H9 (cell line): ENCODE measurements at regions not wholly inside any gene's neighbourhood (a gene's known extent, or its start where the extent isn't known, plus 50 kb on each side); places are given as distances from the start of the nearest gene placed in this dataset.

Source experiments
- DNase-seq: peaks from one replicate; pipeline ENCODE4 v3.0.0-alpha.2; 2017
- H2AFZ ChIP-seq: one replicate; pipeline ENCODE4 v1.6.1; 2013; ENCODE audit warnings: mild to moderate bottlenecking, low read length, control low read depth, moderate library complexity
- H2AK5ac ChIP-seq: 2 replicates; pipeline ENCODE4 v1.6.1; 2013; ENCODE audit warnings: low read length, control low read depth, mixed read lengths; ENCODE audit not compliant: insufficient read length
- H2BK120ac ChIP-seq: one replicate; pipeline ENCODE4 v1.6.1; 2013; ENCODE audit warnings: low read depth, mild to moderate bottlenecking, low read length, control low read depth, inconsistent platforms; ENCODE audit not compliant: poor library complexity, severe bottlenecking
- H2BK12ac ChIP-seq: 2 replicates; pipeline ENCODE4 v1.6.1; 2013; ENCODE audit warnings: low read length, control low read depth, mixed read lengths, low read depth; ENCODE audit not compliant: insufficient read length
- H2BK15ac ChIP-seq: 2 replicates; pipeline ENCODE4 v1.6.1; 2013; ENCODE audit warnings: low read depth, low read length, control low read depth
- H2BK20ac ChIP-seq: one replicate; pipeline ENCODE4 v1.6.1; 2013; ENCODE audit warnings: low read depth, mild to moderate bottlenecking, low read length, control low read depth, inconsistent platforms; ENCODE audit not compliant: poor library complexity, severe bottlenecking
- H2BK5ac ChIP-seq: 2 replicates; pipeline ENCODE4 v1.6.1; 2013; ENCODE audit warnings: low read length, control low read depth, mixed read lengths; ENCODE audit not compliant: insufficient read length
- H3K14ac ChIP-seq: 2 replicates; pipeline ENCODE4 v1.6.1; 2013; ENCODE audit warnings: low read length, control low read depth; ENCODE audit not compliant: insufficient read depth
- H3K18ac ChIP-seq: 2 replicates; pipeline ENCODE4 v1.6.1; 2013; ENCODE audit warnings: low read depth, mild to moderate bottlenecking, mixed read lengths, low read length, control low read depth; ENCODE audit not compliant: insufficient read length
- H3K23ac ChIP-seq: 2 replicates; pipeline ENCODE4 v1.6.1; 2013; ENCODE audit warnings: low read length, control low read depth, mixed read lengths, low read depth; ENCODE audit not compliant: insufficient read length
- H3K23me2 ChIP-seq: 2 replicates; pipeline ENCODE4 v1.6.1; 2013; ENCODE audit warnings: low read depth, mild to moderate bottlenecking, mixed read lengths, low read length, control low read depth; ENCODE audit not compliant: insufficient read length, poor library complexity, severe bottlenecking
- H3K27ac ChIP-seq: 2 replicates; pipeline ENCODE4 v1.5.1; 2013; ENCODE audit warnings: low read length, control low read depth, mixed read lengths, low read depth; ENCODE audit not compliant: insufficient read length
- H3K27me3 ChIP-seq: 2 replicates; pipeline ENCODE4 v1.6.1; 2013; ENCODE audit warnings: low read length, control low read depth, inconsistent platforms; ENCODE audit not compliant: insufficient read depth
- H3K4ac ChIP-seq: 2 replicates; pipeline ENCODE4 v1.6.1; 2013; ENCODE audit warnings: low read depth, mild to moderate bottlenecking, control low read depth, inconsistent platforms, low read length, moderate library complexity
- H3K4me1 ChIP-seq: 2 replicates; pipeline ENCODE4 v1.6.1; 2013; ENCODE audit warnings: low read length, control low read depth, inconsistent platforms; ENCODE audit not compliant: insufficient read depth
- H3K4me2 ChIP-seq: 2 replicates; pipeline ENCODE4 v1.6.1; 2013; ENCODE audit warnings: low read length, control low read depth, mixed read lengths; ENCODE audit not compliant: insufficient read length, insufficient read depth
- H3K56ac ChIP-seq: 2 replicates; pipeline ENCODE4 v1.6.1; 2013; ENCODE audit warnings: low read depth, mild to moderate bottlenecking, mixed read lengths, low read length, control low read depth; ENCODE audit not compliant: insufficient read length
- H3K79me1 ChIP-seq: 2 replicates; pipeline ENCODE4 v1.6.1; 2013; ENCODE audit warnings: low read depth, mild to moderate bottlenecking, moderate library complexity, low read length, control low read depth, inconsistent platforms; ENCODE audit not compliant: insufficient read depth, poor library complexity, severe bottlenecking
- H3K79me2 ChIP-seq: 2 replicates; pipeline ENCODE4 v1.6.1; 2013; ENCODE audit warnings: low read length, control low read depth, inconsistent platforms; ENCODE audit not compliant: insufficient read depth
- H3K9ac ChIP-seq: 2 replicates; pipeline ENCODE4 v1.6.1; 2013; ENCODE audit warnings: low read length, control low read depth, mixed read lengths; ENCODE audit not compliant: insufficient read length; ENCODE audit errors: extremely low read depth
- H3K9me3 ChIP-seq: one replicate; pipeline ENCODE4 v1.6.1; 2013; ENCODE audit warnings: low read depth, low read length, inconsistent platforms; ENCODE audit not compliant: control insufficient read depth
- H3T11ph ChIP-seq: one replicate; pipeline ENCODE4 v1.6.1; 2013; ENCODE audit warnings: mild to moderate bottlenecking, low read length, control low read depth, inconsistent platforms
- H4K20me1 ChIP-seq: one replicate; pipeline ENCODE4 v1.6.1; 2013; ENCODE audit not compliant: control insufficient read depth, insufficient read length, insufficient read depth
- H4K5ac ChIP-seq: 2 replicates; pipeline ENCODE4 v1.6.1; 2013; ENCODE audit warnings: low read depth, mild to moderate bottlenecking, mixed read lengths, low read length, control low read depth; ENCODE audit not compliant: insufficient read length
- H4K8ac ChIP-seq: replicated peaks from 2 replicates; pipeline ENCODE4 v1.6.1; 2013; ENCODE audit warnings: low read length, control low read depth, mixed read lengths, low read depth; ENCODE audit not compliant: insufficient read length
- H4K91ac ChIP-seq: 2 replicates; pipeline ENCODE4 v1.6.1; 2013; ENCODE audit warnings: low read depth, mild to moderate bottlenecking, moderate library complexity, mixed read lengths, low read length, control low read depth; ENCODE audit not compliant: insufficient read length
- H3K27ac Mint-ChIP-seq, 3 experiments: 2 replicates in 2 of 3; 3 replicates in 1 of 3; pipeline ENCODE4 v1.8.0; 2020 to 2021; ENCODE audit warnings: mixed read lengths in 3 of 3, mild to moderate bottlenecking in 1 of 3, moderate library complexity in 1 of 3
- H3K27me3 Mint-ChIP-seq: 2 replicates; pipeline ENCODE4 v1.8.0; 2021; ENCODE audit warnings: low read depth, mild to moderate bottlenecking, moderate library complexity, mixed read lengths
- H3K36me3 Mint-ChIP-seq, 3 experiments: 2 replicates in 2 of 3; 3 replicates in 1 of 3; pipeline ENCODE4 v1.8.0; 2020 to 2021; ENCODE audit warnings: low read depth in 3 of 3, mixed read lengths in 3 of 3; ENCODE audit not compliant: insufficient read depth in 1 of 3
- H3K4me1 Mint-ChIP-seq, 2 experiments: 2 replicates each; pipeline ENCODE4 v1.8.0; 2020; ENCODE audit warnings: mixed read lengths in 2 of 2
- H3K4me3 Mint-ChIP-seq, 2 experiments: 2 replicates in 1 of 2; 3 replicates in 1 of 2; pipeline ENCODE4 v1.8.0; 2020 to 2021; ENCODE audit warnings: mild to moderate bottlenecking in 2 of 2, mixed read lengths in 2 of 2, moderate library complexity in 1 of 2
- H3K9me3 Mint-ChIP-seq, 2 experiments: 2 replicates in 1 of 2; 3 replicates in 1 of 2; pipeline ENCODE4 v1.8.0; 2020; ENCODE audit warnings: mild to moderate bottlenecking in 2 of 2, mixed read lengths in 2 of 2, moderate library complexity in 1 of 2
- CTCF ChIP-seq: fragments of 200-600 bp; sonication (generic); conservative IDR thresholded peaks from 3 replicates; pipeline ENCODE4 v1.8.0; 2021; ENCODE audit warnings: antibody characterized with exemption, mild to moderate bottlenecking
- WGBS: extraction: QIAGEN DNeasy Blood & Tissue Kit; methylation state at CpG from one replicate; pipeline ENCODE4 v1.1.7; 2013; ENCODE audit warnings: missing lambda C conversion rate, low lambda C conversion rate, mixed read lengths; ENCODE audit not compliant: insufficient read length; ENCODE audit errors: extremely low coverage; 5-methylcytosine and 5-hydroxymethylcytosine counted together

- Histone ChIP-seq H2BK12ac (no peak overlapping the region), H2BK20ac (no peak overlapping the region), H3K4ac (no peak overlapping the region), H3K23me2 (no peaks in the 10 kb centered on the region), H3K18ac (no peak overlapping the region), H3K4me1 (no peaks in the 10 kb centered on the region), H3K9ac (no peak overlapping the region), H3K27ac (no peak overlapping the region), H3K9me3 (no peaks in the 10 kb centered on the region), H4K20me1 (no peaks in the 10 kb centered on the region), H3K79me1 (no peaks in the 10 kb centered on the region), H3K23ac (no peak overlapping the region), H3T11ph (no peak overlapping the region), H2BK15ac (no peak overlapping the region), H2BK120ac (no peak overlapping the region), H3K79me2 (no peaks in the 10 kb centered on the region), H3K27me3 (no peaks in the 10 kb centered on the region), H2BK5ac (no peak overlapping the region), H3K4me2 (no peak overlapping the region), H4K5ac (no peak overlapping the region), H3K56ac (no peak overlapping the region), H4K8ac (no peak overlapping the region), H2AFZ (no peak overlapping the region), H4K91ac (no peak overlapping the region), H3K14ac (no peak overlapping the region), H2AK5ac (no peak overlapping the region)
- no peaks in the 10 kb centered on the region for H3K27me3 Mint-ChIP-seq
- DNase-seq: peak; percentile 52
- no peaks in the 10 kb centered on the region for H3K9me3 Mint-ChIP-seq
- no peak overlapping the region for H3K27ac Mint-ChIP-seq
- peaks cover 4 to 9% of the 10 kb centered on the region in 2 experiments for H3K4me1 Mint-ChIP-seq
- no CpG with 5 or more reads among the region's 1 CpG for WGBS
- TF ChIP-seq CTCF: peak; percentile 68
- H3K4me3 Mint-ChIP-seq: no peak overlapping the region
- no peaks in the 10 kb centered on the region for H3K36me3 Mint-ChIP-seq
These were observed 580.4 kb upstream of the TBL1XR1 start for GRCh38 chr3:177777699-177778098.
